ENCODE measurements at regions not wholly inside any gene's neighbourhood (a gene's known extent, or its start where the extent isn't known, plus 50 kb on each side); places are given as distances from the start of the nearest gene placed in this dataset.
A peak's percentile ranks its signal among the peaks of the same experiment; 100 is the strongest.

GRCh38 chr20:12354725-12355124 is 437.0 kb downstream of the BTBD3 start:
- Histone ChIP-seq H3K4me1 (no peaks in the 10 kb centered on the region), H3K27me3 (no peaks in the 10 kb centered on the region), H3K27ac (no peak overlapping the region), H3K36me3 (no peaks in the 10 kb centered on the region), H3K4me3 (no peak overlapping the region), H3K9me3 (no peaks in the 10 kb centered on the region)
- no peak for DNase-seq
- intact Hi-C loops (cut with DNase I): no loop called here
- no peak for ATAC-seq
- TF ChIP-seq CTCF (IDR thresholded peaks at IDR 0.05): no peak

DNA sequence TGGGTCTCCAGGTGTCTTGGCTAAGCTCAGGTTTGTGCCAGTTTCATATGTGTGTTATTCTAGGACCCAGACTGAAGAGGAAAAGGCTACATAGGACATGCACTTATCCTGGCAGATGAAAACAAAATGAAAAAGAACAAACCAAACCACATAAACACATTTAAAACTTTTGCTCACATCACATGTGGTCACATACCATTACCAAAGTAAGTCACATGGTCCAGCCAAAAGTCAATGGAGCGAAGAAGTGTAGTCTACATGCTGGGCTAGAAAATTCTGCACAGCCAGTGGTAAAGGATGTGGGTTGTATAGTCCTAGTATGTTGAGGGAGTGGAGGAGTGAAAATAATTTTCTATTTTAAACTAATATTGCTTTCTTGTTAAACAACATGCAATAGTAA is 437.5 kb downstream of the BTBD3 start:
- no peaks in the 10 kb centered on the region for H3K4me1 ChIP-seq
- H3K27ac ChIP-seq: no peak overlapping the region
- no peaks in the 10 kb centered on the region for H3K36me3 ChIP-seq
- DNase-seq (no peak), ATAC-seq (no peak)
- H3K27me3 ChIP-seq: no peaks in the 10 kb centered on the region
- intact Hi-C loops (cut with DNase I): no loop called here
- no peak for TF ChIP-seq CTCF (IDR thresholded peaks at IDR 0.05)
- H3K9me3 ChIP-seq: no peaks in the 10 kb centered on the region
- no peak overlapping the region for H3K4me3 ChIP-seq

DNA sequence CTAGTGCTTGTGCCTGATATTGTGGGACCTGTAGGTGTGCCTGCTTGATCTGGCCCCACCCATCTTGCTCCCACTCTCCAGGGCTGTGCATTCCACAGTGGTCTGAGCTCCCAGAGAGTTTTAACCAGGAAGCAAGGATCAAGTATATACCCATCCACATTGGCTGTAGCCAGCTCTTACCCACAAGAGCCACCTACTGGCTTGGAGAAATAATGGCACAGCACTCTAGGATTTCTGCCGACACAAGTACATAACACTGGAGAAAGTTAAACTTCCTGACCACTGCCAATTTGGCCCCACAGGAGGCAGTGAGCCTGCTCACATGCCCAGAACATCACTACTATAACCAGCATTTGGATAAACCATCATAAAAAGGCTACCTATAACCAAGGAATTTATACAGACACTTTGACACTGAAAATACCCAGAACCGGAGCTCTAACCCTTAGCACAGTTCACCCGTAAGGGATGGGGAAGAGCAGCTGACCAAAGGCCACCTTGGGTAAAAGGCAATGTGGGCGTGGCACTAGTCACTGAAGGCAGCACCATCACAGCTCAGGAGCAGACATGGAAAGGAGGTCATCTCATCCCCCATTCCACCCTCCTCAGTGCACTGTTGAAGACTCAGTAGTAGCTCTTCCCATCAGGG is 440.4 kb downstream of the BTBD3 start:
- DNase-seq: no peak
- intact Hi-C loops (cut with DNase I): no loop called here
- peak; percentile 40 for ATAC-seq
- Histone ChIP-seq H3K4me3 (no peak overlapping the region), H3K27me3 (no peaks in the 10 kb centered on the region), H3K9me3 (no peaks in the 10 kb centered on the region), H3K36me3 (no peaks in the 10 kb centered on the region), H3K4me1 (no peaks in the 10 kb centered on the region), H3K27ac (no peak overlapping the region)
- peak; percentile 23 for TF ChIP-seq CTCF (IDR thresholded peaks at IDR 0.05)

DNA sequence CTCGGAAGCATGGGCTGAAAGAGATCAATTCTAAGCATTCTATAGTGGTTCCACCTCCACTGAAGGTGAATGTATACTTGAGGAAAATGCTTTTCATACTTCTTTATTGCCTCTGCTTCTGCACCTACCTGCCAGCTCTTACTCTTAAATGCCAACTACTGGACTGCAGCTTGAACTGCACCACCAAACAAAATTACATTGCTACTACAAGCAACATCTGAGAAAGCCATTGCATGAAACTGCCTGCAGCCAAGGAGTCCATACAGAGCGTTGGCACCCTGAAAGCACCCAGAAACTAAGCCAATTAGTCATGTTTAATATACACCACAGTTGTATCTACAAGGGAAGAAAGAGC is 440.9 kb downstream of the BTBD3 start:
- DNase-seq: no peak
- H3K27ac ChIP-seq: no peak overlapping the region
- no peak overlapping the region for H3K4me3 ChIP-seq
- no peak for ATAC-seq
- intact Hi-C loops (cut with DNase I): no loop called here
- H3K27me3 ChIP-seq: no peaks in the 10 kb centered on the region
- no peaks in the 10 kb centered on the region for H3K36me3 ChIP-seq
- H3K9me3 ChIP-seq: no peaks in the 10 kb centered on the region
- no peak for TF ChIP-seq CTCF (IDR thresholded peaks at IDR 0.05)
- no peaks in the 10 kb centered on the region for H3K4me1 ChIP-seq

DNA sequence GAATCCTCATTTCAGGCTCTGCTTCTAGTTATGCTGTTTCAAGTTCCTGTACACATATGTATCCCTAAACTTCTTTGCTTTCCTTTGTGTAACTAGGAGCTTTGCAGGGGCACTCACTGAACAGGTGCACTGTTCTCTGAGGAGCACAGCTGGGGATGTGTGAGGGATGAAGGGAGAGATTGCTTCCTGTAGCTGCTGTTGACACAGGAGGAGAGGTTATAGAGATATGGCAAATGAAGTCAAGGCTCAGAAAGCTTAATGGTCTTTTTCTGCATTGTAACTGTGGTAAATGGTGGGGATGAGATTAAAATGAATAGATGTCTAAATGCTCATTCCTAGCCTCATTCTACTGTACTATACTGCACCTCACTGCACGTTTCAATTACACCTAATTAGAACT is 454.3 kb downstream of the BTBD3 start:
- H3K4me3 ChIP-seq: no peak overlapping the region
- TF ChIP-seq CTCF (IDR thresholded peaks at IDR 0.05): no peak
- intact Hi-C loops (cut with DNase I): no loop called here
- DNase-seq (no peak), ATAC-seq (no peak)
- no peak overlapping the region for H3K27ac ChIP-seq
- H3K4me1 ChIP-seq: no peaks in the 10 kb centered on the region
- no peaks in the 10 kb centered on the region for H3K36me3 ChIP-seq
- H3K9me3 ChIP-seq: no peaks in the 10 kb centered on the region
- H3K27me3 ChIP-seq: no peaks in the 10 kb centered on the region

GRCh38 chr20:12372557-12372956 is 454.9 kb downstream of the BTBD3 start:
- intact Hi-C loops (cut with DNase I): no loop called here
- ATAC-seq (no peak), DNase-seq (no peak)
- Histone ChIP-seq H3K27me3 (no peaks in the 10 kb centered on the region), H3K4me3 (no peak overlapping the region), H3K9me3 (no peaks in the 10 kb centered on the region), H3K27ac (no peak overlapping the region), H3K4me1 (no peaks in the 10 kb centered on the region), H3K36me3 (no peaks in the 10 kb centered on the region)
- no peak for TF ChIP-seq CTCF (IDR thresholded peaks at IDR 0.05)
